H9 (cell line): ENCODE measurements at regions not wholly inside any gene's neighbourhood (a gene's known extent, or its start where the extent isn't known, plus 50 kb on each side); places are given as distances from the start of the nearest gene placed in this dataset.

Source experiments
- DNase-seq: peaks from one replicate; pipeline ENCODE4 v3.0.0-alpha.2; 2017
- H2AFZ ChIP-seq: one replicate; pipeline ENCODE4 v1.6.1; 2013; ENCODE audit warnings: mild to moderate bottlenecking, low read length, control low read depth, moderate library complexity
- H2AK5ac ChIP-seq: 2 replicates; pipeline ENCODE4 v1.6.1; 2013; ENCODE audit warnings: low read length, control low read depth, mixed read lengths; ENCODE audit not compliant: insufficient read length
- H2BK120ac ChIP-seq: one replicate; pipeline ENCODE4 v1.6.1; 2013; ENCODE audit warnings: low read depth, mild to moderate bottlenecking, low read length, control low read depth, inconsistent platforms; ENCODE audit not compliant: poor library complexity, severe bottlenecking
- H2BK12ac ChIP-seq: 2 replicates; pipeline ENCODE4 v1.6.1; 2013; ENCODE audit warnings: low read length, control low read depth, mixed read lengths, low read depth; ENCODE audit not compliant: insufficient read length
- H2BK15ac ChIP-seq: 2 replicates; pipeline ENCODE4 v1.6.1; 2013; ENCODE audit warnings: low read depth, low read length, control low read depth
- H2BK20ac ChIP-seq: one replicate; pipeline ENCODE4 v1.6.1; 2013; ENCODE audit warnings: low read depth, mild to moderate bottlenecking, low read length, control low read depth, inconsistent platforms; ENCODE audit not compliant: poor library complexity, severe bottlenecking
- H2BK5ac ChIP-seq: 2 replicates; pipeline ENCODE4 v1.6.1; 2013; ENCODE audit warnings: low read length, control low read depth, mixed read lengths; ENCODE audit not compliant: insufficient read length
- H3K14ac ChIP-seq: 2 replicates; pipeline ENCODE4 v1.6.1; 2013; ENCODE audit warnings: low read length, control low read depth; ENCODE audit not compliant: insufficient read depth
- H3K18ac ChIP-seq: 2 replicates; pipeline ENCODE4 v1.6.1; 2013; ENCODE audit warnings: low read depth, mild to moderate bottlenecking, mixed read lengths, low read length, control low read depth; ENCODE audit not compliant: insufficient read length
- H3K23ac ChIP-seq: 2 replicates; pipeline ENCODE4 v1.6.1; 2013; ENCODE audit warnings: low read length, control low read depth, mixed read lengths, low read depth; ENCODE audit not compliant: insufficient read length
- H3K23me2 ChIP-seq: 2 replicates; pipeline ENCODE4 v1.6.1; 2013; ENCODE audit warnings: low read depth, mild to moderate bottlenecking, mixed read lengths, low read length, control low read depth; ENCODE audit not compliant: insufficient read length, poor library complexity, severe bottlenecking
- H3K27ac ChIP-seq: 2 replicates; pipeline ENCODE4 v1.5.1; 2013; ENCODE audit warnings: low read length, control low read depth, mixed read lengths, low read depth; ENCODE audit not compliant: insufficient read length
- H3K27me3 ChIP-seq: 2 replicates; pipeline ENCODE4 v1.6.1; 2013; ENCODE audit warnings: low read length, control low read depth, inconsistent platforms; ENCODE audit not compliant: insufficient read depth
- H3K4ac ChIP-seq: 2 replicates; pipeline ENCODE4 v1.6.1; 2013; ENCODE audit warnings: low read depth, mild to moderate bottlenecking, control low read depth, inconsistent platforms, low read length, moderate library complexity
- H3K4me1 ChIP-seq: 2 replicates; pipeline ENCODE4 v1.6.1; 2013; ENCODE audit warnings: low read length, control low read depth, inconsistent platforms; ENCODE audit not compliant: insufficient read depth
- H3K4me2 ChIP-seq: 2 replicates; pipeline ENCODE4 v1.6.1; 2013; ENCODE audit warnings: low read length, control low read depth, mixed read lengths; ENCODE audit not compliant: insufficient read length, insufficient read depth
- H3K56ac ChIP-seq: 2 replicates; pipeline ENCODE4 v1.6.1; 2013; ENCODE audit warnings: low read depth, mild to moderate bottlenecking, mixed read lengths, low read length, control low read depth; ENCODE audit not compliant: insufficient read length
- H3K79me1 ChIP-seq: 2 replicates; pipeline ENCODE4 v1.6.1; 2013; ENCODE audit warnings: low read depth, mild to moderate bottlenecking, moderate library complexity, low read length, control low read depth, inconsistent platforms; ENCODE audit not compliant: insufficient read depth, poor library complexity, severe bottlenecking
- H3K79me2 ChIP-seq: 2 replicates; pipeline ENCODE4 v1.6.1; 2013; ENCODE audit warnings: low read length, control low read depth, inconsistent platforms; ENCODE audit not compliant: insufficient read depth
- H3K9ac ChIP-seq: 2 replicates; pipeline ENCODE4 v1.6.1; 2013; ENCODE audit warnings: low read length, control low read depth, mixed read lengths; ENCODE audit not compliant: insufficient read length; ENCODE audit errors: extremely low read depth
- H3K9me3 ChIP-seq: one replicate; pipeline ENCODE4 v1.6.1; 2013; ENCODE audit warnings: low read depth, low read length, inconsistent platforms; ENCODE audit not compliant: control insufficient read depth
- H3T11ph ChIP-seq: one replicate; pipeline ENCODE4 v1.6.1; 2013; ENCODE audit warnings: mild to moderate bottlenecking, low read length, control low read depth, inconsistent platforms
- H4K20me1 ChIP-seq: one replicate; pipeline ENCODE4 v1.6.1; 2013; ENCODE audit not compliant: control insufficient read depth, insufficient read length, insufficient read depth
- H4K5ac ChIP-seq: 2 replicates; pipeline ENCODE4 v1.6.1; 2013; ENCODE audit warnings: low read depth, mild to moderate bottlenecking, mixed read lengths, low read length, control low read depth; ENCODE audit not compliant: insufficient read length
- H4K8ac ChIP-seq: replicated peaks from 2 replicates; pipeline ENCODE4 v1.6.1; 2013; ENCODE audit warnings: low read length, control low read depth, mixed read lengths, low read depth; ENCODE audit not compliant: insufficient read length
- H4K91ac ChIP-seq: 2 replicates; pipeline ENCODE4 v1.6.1; 2013; ENCODE audit warnings: low read depth, mild to moderate bottlenecking, moderate library complexity, mixed read lengths, low read length, control low read depth; ENCODE audit not compliant: insufficient read length
- H3K27ac Mint-ChIP-seq, 3 experiments: 2 replicates in 2 of 3; 3 replicates in 1 of 3; pipeline ENCODE4 v1.8.0; 2020 to 2021; ENCODE audit warnings: mixed read lengths in 3 of 3, mild to moderate bottlenecking in 1 of 3, moderate library complexity in 1 of 3
- H3K27me3 Mint-ChIP-seq: 2 replicates; pipeline ENCODE4 v1.8.0; 2021; ENCODE audit warnings: low read depth, mild to moderate bottlenecking, moderate library complexity, mixed read lengths
- H3K36me3 Mint-ChIP-seq, 3 experiments: 2 replicates in 2 of 3; 3 replicates in 1 of 3; pipeline ENCODE4 v1.8.0; 2020 to 2021; ENCODE audit warnings: low read depth in 3 of 3, mixed read lengths in 3 of 3; ENCODE audit not compliant: insufficient read depth in 1 of 3
- H3K4me1 Mint-ChIP-seq, 2 experiments: 2 replicates each; pipeline ENCODE4 v1.8.0; 2020; ENCODE audit warnings: mixed read lengths in 2 of 2
- H3K4me3 Mint-ChIP-seq, 2 experiments: 2 replicates in 1 of 2; 3 replicates in 1 of 2; pipeline ENCODE4 v1.8.0; 2020 to 2021; ENCODE audit warnings: mild to moderate bottlenecking in 2 of 2, mixed read lengths in 2 of 2, moderate library complexity in 1 of 2
- H3K9me3 Mint-ChIP-seq, 2 experiments: 2 replicates in 1 of 2; 3 replicates in 1 of 2; pipeline ENCODE4 v1.8.0; 2020; ENCODE audit warnings: mild to moderate bottlenecking in 2 of 2, mixed read lengths in 2 of 2, moderate library complexity in 1 of 2
- WGBS: extraction: QIAGEN DNeasy Blood & Tissue Kit; methylation state at CpG from one replicate; pipeline ENCODE4 v1.1.7; 2013; ENCODE audit warnings: missing lambda C conversion rate, low lambda C conversion rate, mixed read lengths; ENCODE audit not compliant: insufficient read length; ENCODE audit errors: extremely low coverage; 5-methylcytosine and 5-hydroxymethylcytosine counted together
- TF ChIP-seq, protein P1 (sequence below): fragments of 200-600 bp; sonication (generic); conservative IDR thresholded peaks from 3 replicates; pipeline ENCODE4 v1.8.0; 2021; ENCODE audit warnings: antibody characterized with exemption, mild to moderate bottlenecking

DNA sequence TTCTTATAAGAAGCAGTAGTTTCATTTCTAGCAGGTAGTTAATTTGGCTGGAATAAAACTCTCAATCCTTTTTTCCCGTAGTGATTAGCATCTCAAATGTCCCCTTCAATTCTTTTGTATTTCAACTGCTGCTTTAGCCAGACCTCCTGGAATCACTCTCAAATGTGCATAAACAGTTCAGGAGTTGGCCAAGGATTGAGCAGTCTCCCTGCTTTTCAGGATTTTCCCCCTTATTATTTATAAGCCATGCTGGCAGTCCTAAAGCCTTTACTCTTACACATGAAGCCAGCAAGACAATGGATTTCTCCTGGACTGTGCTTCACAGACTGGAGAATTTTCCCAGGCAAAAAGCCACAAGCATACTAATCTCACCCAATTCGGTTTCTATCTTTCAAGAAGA is 950.1 kb downstream of the VRK1 start:
- Histone ChIP-seq H3K4me2 (no peak overlapping the region), H4K91ac (no peak overlapping the region), H2BK120ac (no peak overlapping the region), H3K18ac (no peak overlapping the region), H3K4ac (no peak overlapping the region), H3K27me3 (no peaks in the 10 kb centered on the region), H4K20me1 (no peaks in the 10 kb centered on the region), H3K9ac (no peak overlapping the region), H3K14ac (no peak overlapping the region), H2AK5ac (no peak overlapping the region), H2AFZ (no peak overlapping the region), H3K23me2 (no peaks in the 10 kb centered on the region), H3T11ph (no peak overlapping the region), H2BK15ac (no peak overlapping the region), H3K27ac (no peak overlapping the region), H4K8ac (no peak overlapping the region), H3K56ac (no peak overlapping the region), H3K9me3 (no peaks in the 10 kb centered on the region), H4K5ac (no peak overlapping the region), H2BK20ac (no peak overlapping the region), H2BK5ac (no peak overlapping the region), H2BK12ac (no peak overlapping the region), H3K4me1 (peaks cover 3% of the 10 kb centered on the region; the same call in 1 of the 2 replicates), H3K79me2 (no peaks in the 10 kb centered on the region), H3K23ac (no peak overlapping the region), H3K79me1 (no peaks in the 10 kb centered on the region)
- DNase-seq: no peak
- Mint-ChIP-seq H3K27ac (peak overlapping the region in 2 of 3 experiments; percentile 22 to 89; a peak in 3 of 7 replicates), H3K4me3 (peak overlapping the region in 1 of 2 experiments; percentile 47; a peak in 2 of 5 replicates), H3K27me3 (no peaks in the 10 kb centered on the region; the same call in 1 of the 2 replicates), H3K36me3 (peaks cover 0 to 10% (median 0%) of the 10 kb centered on the region in 3 experiments; a peak in 3 of 7 replicates), H3K9me3 (peaks cover 1 to 4% of the 10 kb centered on the region in 2 experiments; a peak in 4 of 5 replicates), H3K4me1 (peaks cover 21 to 24% of the 10 kb centered on the region in 2 experiments)
- WGBS: no CpG with 5 or more reads among the region's 2 CpGs
- TF ChIP-seq, protein P1, sequence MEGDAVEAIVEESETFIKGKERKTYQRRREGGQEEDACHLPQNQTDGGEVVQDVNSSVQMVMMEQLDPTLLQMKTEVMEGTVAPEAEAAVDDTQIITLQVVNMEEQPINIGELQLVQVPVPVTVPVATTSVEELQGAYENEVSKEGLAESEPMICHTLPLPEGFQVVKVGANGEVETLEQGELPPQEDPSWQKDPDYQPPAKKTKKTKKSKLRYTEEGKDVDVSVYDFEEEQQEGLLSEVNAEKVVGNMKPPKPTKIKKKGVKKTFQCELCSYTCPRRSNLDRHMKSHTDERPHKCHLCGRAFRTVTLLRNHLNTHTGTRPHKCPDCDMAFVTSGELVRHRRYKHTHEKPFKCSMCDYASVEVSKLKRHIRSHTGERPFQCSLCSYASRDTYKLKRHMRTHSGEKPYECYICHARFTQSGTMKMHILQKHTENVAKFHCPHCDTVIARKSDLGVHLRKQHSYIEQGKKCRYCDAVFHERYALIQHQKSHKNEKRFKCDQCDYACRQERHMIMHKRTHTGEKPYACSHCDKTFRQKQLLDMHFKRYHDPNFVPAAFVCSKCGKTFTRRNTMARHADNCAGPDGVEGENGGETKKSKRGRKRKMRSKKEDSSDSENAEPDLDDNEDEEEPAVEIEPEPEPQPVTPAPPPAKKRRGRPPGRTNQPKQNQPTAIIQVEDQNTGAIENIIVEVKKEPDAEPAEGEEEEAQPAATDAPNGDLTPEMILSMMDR: no peak
